Esophagus squamous epithelium (tissue), 5 donors: ENCODE measurements at regions not wholly inside any gene's neighbourhood (a gene's known extent, or its start where the extent isn't known, plus 50 kb on each side); places are given as distances from the start of the nearest gene placed in this dataset.

ENCODE experiments used
- DNase-seq: peaks from one replicate; lab custom pipeline; 2025; lab: John Stamatoyannopoulos, UW
- H3K27ac ChIP-seq, 4 donors: fragments of 200-600 bp; sonication (generic); one replicate each; pipeline ENCODE4 v1.5.1; 2016 to 2019; ENCODE audit warnings: mild to moderate bottlenecking in 1 of 4
- H3K27me3 ChIP-seq, 4 donors: fragments of 200-600 bp; sonication (generic); 1 replicate in 3 of 4; 2 replicates in 1 of 4; pipeline versions ENCODE4 v1.5.1 to v1.6.0; 2017 to 2021; ENCODE audit warnings: antibody characterized with exemption in 1 of 4
- H3K36me3 ChIP-seq, 3 donors: fragments of 200-600 bp; sonication (generic); one replicate each; pipeline ENCODE4 v1.5.1; 2016 to 2019
- H3K4me1 ChIP-seq, 3 donors: fragments of 200-600 bp; sonication (generic); one replicate each; pipeline ENCODE4 v1.5.1; 2017 to 2019
- H3K4me3 ChIP-seq, 4 donors: fragments of 200-600 bp; sonication (generic); 1 replicate in 3 of 4; 2 replicates in 1 of 4; pipeline ENCODE4 v1.5.1; 2016 to 2019; ENCODE audit warnings: mild to moderate bottlenecking in 2 of 4, moderate library complexity in 1 of 4
- H3K9me3 ChIP-seq, 3 donors: fragments of 200-600 bp; sonication (generic); one replicate each; pipeline ENCODE4 v1.5.1; 2016 to 2019
- CTCF ChIP-seq, 6 experiments: fragments of 450-650 bp in 4 of 6; fragments of 200-600 bp in 2 of 6; sonication (generic) in 2 of 6; IDR thresholded peaks; one replicate each; pipeline ENCODE4 v1.5.1; 2016 to 2019; ENCODE audit warnings: antibody characterized with exemption in 6 of 6, mild to moderate bottlenecking in 4 of 6, moderate library complexity in 4 of 6
- POLR2A ChIP-seq, 4 donors: fragments of 450-650 bp; IDR thresholded peaks; one replicate each; pipeline ENCODE4 v1.6.1; 2017; ENCODE audit warnings: antibody characterized with exemption in 4 of 4, mild to moderate bottlenecking in 4 of 4, moderate library complexity in 3 of 4
- WGBS, 2 donors: methylation state at CpG; one replicate each; pipeline ENCODE4 v1.1.5; 2018; 5-methylcytosine and 5-hydroxymethylcytosine counted together
- intact Hi-C: fragments of 100-400 bp; cut with DNase I; formaldehyde crosslinking; loops from one replicate; pipeline ENCODE4 v1.15.0; 2022
- donor health status: DM: yes; HTN: yes; CAD: no.

DNA sequence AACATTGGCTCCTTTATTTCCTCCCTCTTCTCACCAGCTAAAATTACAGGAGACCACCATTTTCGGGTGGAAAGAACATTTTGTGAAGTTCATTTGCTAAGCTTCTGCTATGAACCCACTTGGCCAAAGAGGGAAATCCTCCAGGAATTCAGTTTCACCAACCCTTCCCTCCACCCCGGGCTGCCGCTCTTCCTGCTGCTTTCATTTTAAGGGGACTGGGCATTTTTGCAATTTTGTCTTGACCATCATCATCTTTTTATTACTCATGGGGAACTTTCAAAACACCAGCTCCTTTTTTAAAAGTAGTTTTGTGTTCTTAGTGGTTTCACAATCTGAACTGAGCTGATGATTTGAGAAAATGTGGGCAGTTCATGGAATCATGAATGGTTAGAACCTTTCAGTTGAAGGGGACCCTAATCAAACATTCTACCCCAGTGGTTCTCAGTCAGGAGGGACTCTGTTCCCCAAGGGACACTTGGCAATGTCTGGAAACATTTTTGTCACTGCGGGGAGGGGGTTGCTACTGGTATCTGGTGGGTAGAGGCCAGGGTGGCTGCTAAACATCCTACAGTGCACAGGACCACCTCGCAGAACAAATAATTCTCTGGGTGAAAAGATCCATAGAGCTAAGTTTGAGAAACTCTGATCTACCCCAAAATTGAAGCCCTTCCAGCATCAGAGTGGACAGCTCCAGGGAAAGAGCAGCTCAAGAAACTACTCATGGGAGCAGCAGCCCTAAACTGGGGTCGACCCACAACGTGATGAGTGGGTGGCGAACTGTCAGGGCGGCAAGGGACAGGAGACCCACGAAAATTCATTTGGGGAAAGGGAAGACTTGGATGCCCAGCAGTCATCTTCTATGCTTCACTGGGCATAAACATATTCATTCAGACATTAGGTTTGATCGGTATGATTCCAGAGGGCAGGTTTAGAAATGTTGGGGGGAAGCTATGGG is 92.9 kb downstream of the ACKR3 start:
- H3K36me3 ChIP-seq = no peaks in the 10 kb centered on the region
- intact Hi-C loops = no loop called here
- DNase-seq = no peak
- no peak overlapping the region for H3K4me3 ChIP-seq
- H3K4me1 ChIP-seq = peaks cover 4 to 47% (median 12%) of the 10 kb centered on the region in 3 donors
- WGBS, 2 donors = 65 to 73% methylated on average over 11 of the region's 11 CpGs
- H3K9me3 ChIP-seq = peaks cover 0 to 8% (median 0%) of the 10 kb centered on the region in 3 donors
- H3K27me3 ChIP-seq = no peaks in the 10 kb centered on the region
- peak overlapping the region; percentile 41 to 90 (median 68) for H3K27ac ChIP-seq
- TF ChIP-seq CTCF (IDR thresholded peaks at IDR 0.05) = no peak
- TF ChIP-seq POLR2A (IDR thresholded peaks at IDR 0.05) = no peak

DNA sequence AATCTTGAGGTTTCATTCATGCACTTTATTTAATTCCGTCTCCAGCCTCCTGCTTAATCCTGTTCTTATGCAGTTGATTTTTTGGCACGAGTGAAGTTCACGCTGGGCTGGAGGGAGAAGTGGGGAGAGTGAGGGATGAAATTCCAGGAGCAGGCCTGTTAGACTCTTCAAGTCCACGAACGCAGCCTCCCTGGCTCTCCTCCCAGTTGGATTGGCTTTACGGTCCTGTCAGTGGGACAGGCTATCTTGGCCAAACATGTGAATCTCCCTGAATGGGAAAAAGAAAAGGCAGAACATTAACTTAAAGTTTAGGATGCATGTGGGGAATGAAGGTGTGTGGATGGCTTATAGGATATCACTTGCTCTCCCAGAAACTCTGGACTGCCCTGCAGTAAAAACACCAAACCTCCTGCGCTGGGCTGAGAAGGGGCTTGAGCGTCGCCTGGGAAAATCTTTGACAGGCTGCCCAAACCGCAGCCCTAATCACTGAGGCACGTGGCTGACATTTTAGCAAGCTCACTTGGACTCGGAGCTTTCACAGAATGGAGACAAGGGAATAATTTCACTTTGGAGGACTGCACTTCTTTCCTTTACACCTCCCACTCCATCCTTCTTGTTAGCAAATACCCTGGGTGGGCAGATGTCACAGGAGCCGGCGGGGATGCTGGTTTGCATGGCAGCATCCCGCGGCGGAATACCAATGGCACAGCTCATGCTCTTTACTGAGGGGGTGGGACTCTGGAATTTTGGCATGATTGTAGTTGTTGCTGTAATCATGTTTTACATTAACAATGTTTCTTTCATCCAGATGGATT is 93.9 kb downstream of the ACKR3 start:
- Histone ChIP-seq H3K27ac (peak overlapping the region; percentile 41 to 90 (median 68)), H3K9me3 (peaks cover 0 to 8% (median 0%) of the 10 kb centered on the region in 3 donors), H3K36me3 (no peaks in the 10 kb centered on the region), H3K27me3 (no peaks in the 10 kb centered on the region), H3K4me1 (peaks cover 4 to 47% (median 12%) of the 10 kb centered on the region in 3 donors), H3K4me3 (no peak overlapping the region)
- DNase-seq = no peak
- no peak for TF ChIP-seq CTCF (IDR thresholded peaks at IDR 0.05)
- no peak for TF ChIP-seq POLR2A (IDR thresholded peaks at IDR 0.05)
- WGBS, 2 donors = 62 to 69% methylated on average over 15 to 17 of the region's 17 CpGs
- intact Hi-C loops = no loop called here

DNA sequence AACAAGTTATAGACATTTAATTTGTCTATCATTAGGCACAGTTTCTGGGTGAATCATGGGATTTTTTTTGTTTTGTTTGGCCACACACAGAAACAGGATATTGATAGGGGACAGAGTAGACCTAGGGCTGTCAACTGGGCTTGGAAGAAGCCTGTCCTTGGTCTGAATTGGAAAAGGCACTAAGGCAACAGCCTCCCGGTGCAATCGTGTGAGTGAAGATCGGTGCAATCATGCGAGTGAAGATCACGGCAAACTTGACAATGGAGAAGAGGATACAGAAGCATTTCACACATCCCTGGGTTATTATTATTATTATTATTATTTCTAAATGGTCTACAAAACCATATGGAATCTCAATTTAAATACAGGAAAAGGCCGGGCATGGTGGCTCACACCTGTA is 94.5 kb downstream of the ACKR3 start:
- peak overlapping the region in 3 of 4 donors; percentile 12 to 90 (median 67) for H3K27ac ChIP-seq
- H3K36me3 ChIP-seq = no peaks in the 10 kb centered on the region
- WGBS, 2 donors = 88 to 92% methylated on average over 6 of the region's 6 CpGs
- no peak overlapping the region for H3K4me3 ChIP-seq
- H3K4me1 ChIP-seq = peaks cover 4 to 47% (median 12%) of the 10 kb centered on the region in 3 donors
- DNase-seq = no peak
- intact Hi-C loops = no loop called here
- peaks cover 0 to 8% (median 0%) of the 10 kb centered on the region in 3 donors for H3K9me3 ChIP-seq
- no peaks in the 10 kb centered on the region for H3K27me3 ChIP-seq
- TF ChIP-seq CTCF (IDR thresholded peaks at IDR 0.05) = no peak
- no peak for TF ChIP-seq POLR2A (IDR thresholded peaks at IDR 0.05)

- Histone ChIP-seq H3K27me3 (no peaks in the 10 kb centered on the region), H3K4me3 (no peak overlapping the region), H3K4me1 (peaks cover under 1 to 38% (median 10%) of the 10 kb centered on the region in 3 donors), H3K27ac (no peak overlapping the region), H3K36me3 (no peaks in the 10 kb centered on the region), H3K9me3 (peaks cover 0 to 8% (median 0%) of the 10 kb centered on the region in 3 donors)
- intact Hi-C loops = no loop called here
- TF ChIP-seq POLR2A (IDR thresholded peaks at IDR 0.05) (no peak), CTCF (IDR thresholded peaks at IDR 0.05) (no peak)
- WGBS, 2 donors = 75 to 81% methylated on average over 4 to 7 of the region's 7 CpGs
- DNase-seq = no peak
These were observed 95.5 kb downstream of the ACKR3 start for GRCh38 chr2:236665101-236665500.
